Pancreas (tissue), 10 donors: ENCODE measurements at regions not wholly inside any gene's neighbourhood (a gene's known extent, or its start where the extent isn't known, plus 50 kb on each side); places are given as distances from the start of the nearest gene placed in this dataset.
A peak's percentile ranks its signal among the peaks of the same experiment; 100 is the strongest.
"Not testable (repeated sequence)": the region's sequence is repeated elsewhere in the genome, so short reads cannot be mapped to it uniquely, and the experiment has no call there.

ENCODE experiments used
- ATAC-seq, 4 donors: fragments of 200-7000 bp; cut with Tn5 transposase; one replicate each; pipeline versions ENCODE4 v1.8.0 to v1.9.1; 2020; ENCODE audit warnings: mild to moderate bottlenecking in 4 of 4, moderate library complexity in 4 of 4
- DNase-seq, 6 donors: peaks; one replicate each; pipeline ENCODE4 v3.0.0-alpha.2; 2020
- FAIRE-seq: peaks from 2 replicates; lab custom pipeline; 2012; peaks lifted over from hg19 to GRCh38; lab: Jason Lieb, UNC
- H3K27ac ChIP-seq, 4 donors: fragments of 200-600 bp; sonication (generic); 1 replicate in 3 of 4; 2 replicates in 1 of 4; pipeline versions ENCODE4 v1.5.0 to v1.8.0; 2020
- H3K27me3 ChIP-seq, 4 donors: fragments of 200-600 bp; one replicate each; pipeline ENCODE4 v1.8.0; 2021
- H3K36me3 ChIP-seq, 3 donors: fragments of 200-600 bp; sonication (generic) in 1 of 3; one replicate each; pipeline versions ENCODE4 v1.5.0 to v1.8.0; 2020 to 2021
- H3K4me1 ChIP-seq, 3 donors: fragments of 200-600 bp; one replicate each; pipeline ENCODE4 v1.8.0; 2021
- H3K4me3 ChIP-seq, 4 donors: fragments of 200-600 bp; sonication (generic) in 2 of 4; one replicate each; pipeline versions ENCODE4 v1.5.0 to v1.8.0; 2020 to 2021
- H3K9me3 ChIP-seq, 4 donors: fragments of 200-600 bp; one replicate each; pipeline ENCODE4 v1.8.0; 2021
- WGBS, 2 donors: extraction: QIAGEN DNeasy Blood & Tissue Kit; methylation state at CpG; one replicate each; pipeline ENCODE4 v1.1.7; 2013; 5-methylcytosine and 5-hydroxymethylcytosine counted together
- intact Hi-C, 3 donors: fragments of 100-400 bp; cut with DNase I; formaldehyde crosslinking; loops; one replicate each; pipeline versions ENCODE4 v1.11.1 to v1.14.2; 2022
- donor health status: healthy with polysubstance abuse.
- donor health status: DM: no; HTN: no; CAD: no; lungs with moderate emphysema.
- donor health status: DM: no; HTN: no; CAD: no.
- donor health status: control.
- donor health status: control.
- donor health status: Bipolar disorder and iron deficiency.
- donor health status: DM: yes; HTN: yes; CAD: no.
- donor health status: DM: no; HTN: no; CAD: no.
- donor health status: DM: no; HTN: no; CAD: no.
- donor health status: DM: yes; HTN: yes; CAD: no.

GRCh38 chr9:64622058-64622457 is 663.0 kb downstream of the FOXD4L5 start:
- H3K9me3 ChIP-seq, H3K4me1 ChIP-seq, FAIRE-seq, ATAC-seq, H3K27ac ChIP-seq, H3K27me3 ChIP-seq, intact Hi-C loops, H3K4me3 ChIP-seq, H3K36me3 ChIP-seq: not testable (repeated sequence)
- peak in 5 of 6 donors; percentile 2 to 38 (median 14) for DNase-seq
- WGBS, 2 donors, result 83% methylated on average over 4 of the region's 8 CpGs
